ENCODE measurements at regions not wholly inside any gene's neighbourhood (a gene's known extent, or its start where the extent isn't known, plus 50 kb on each side); places are given as distances from the start of the nearest gene placed in this dataset.
"Not testable (repeated sequence)": the region's sequence is repeated elsewhere in the genome, so short reads cannot be mapped to it uniquely, and the experiment has no call there.

- DNase-seq (ENCODE audit: low read depth): no peak
- no peak for TF ChIP-seq CTCF (IDR thresholded peaks at IDR 0.05; ENCODE audit: low read depth, low read length, missing control alignments)
- H3K4me3 ChIP-seq (ENCODE audit: low read depth, low read length): no peak overlapping the region
Observed at GRCh38 chr13:50225193-50226155, 210.2 kb downstream of the KCNRG start.

- H3K4me3 ChIP-seq (ENCODE audit: low read depth, low read length): no peak overlapping the region
- no peak for DNase-seq (ENCODE audit: low read depth)
- no peak for TF ChIP-seq CTCF (IDR thresholded peaks at IDR 0.05; ENCODE audit: low read depth, low read length, missing control alignments)
Observed at GRCh38 chr13:50226515-50227155, 211.4 kb downstream of the KCNRG start.

GRCh38 chr13:50227361-50227760 lies 212.1 kb downstream of the KCNRG start:
- no peak for DNase-seq (ENCODE audit: low read depth)
- H3K4me3 ChIP-seq (ENCODE audit: low read depth, low read length): no peak overlapping the region
- TF ChIP-seq CTCF (IDR thresholded peaks at IDR 0.05; ENCODE audit: low read depth, low read length, missing control alignments): no peak

GRCh38 chr13:50228527-50228926 lies 213.3 kb downstream of the KCNRG start:
- H3K4me3 ChIP-seq (ENCODE audit: low read depth, low read length): no peak overlapping the region
- DNase-seq (ENCODE audit: low read depth): no peak
- no peak for TF ChIP-seq CTCF (IDR thresholded peaks at IDR 0.05; ENCODE audit: low read depth, low read length, missing control alignments)

GRCh38 chr13:50229960-50230661 lies 214.9 kb downstream of the KCNRG start:
- no peak for DNase-seq (ENCODE audit: low read depth)
- TF ChIP-seq CTCF (IDR thresholded peaks at IDR 0.05; ENCODE audit: low read depth, low read length, missing control alignments): no peak
- no peak overlapping the region for H3K4me3 ChIP-seq (ENCODE audit: low read depth, low read length)

- TF ChIP-seq CTCF (IDR thresholded peaks at IDR 0.05; ENCODE audit: low read depth, low read length, missing control alignments): no peak
- DNase-seq (ENCODE audit: low read depth): no peak
- no peak overlapping the region for H3K4me3 ChIP-seq (ENCODE audit: low read depth, low read length)
Observed at GRCh38 chr13:50230662-50230978, 215.4 kb downstream of the KCNRG start.

- not testable (repeated sequence) for H3K4me3 ChIP-seq (ENCODE audit: low read depth, low read length); DNase-seq (ENCODE audit: low read depth)
Observed at GRCh38 chr13:50233574-50233973, 218.3 kb downstream of the KCNRG start.

All from GM12864 (cell line).